Adrenal gland (tissue), 5 donors: ENCODE measurements at regions not wholly inside any gene's neighbourhood (a gene's known extent, or its start where the extent isn't known, plus 50 kb on each side); places are given as distances from the start of the nearest gene placed in this dataset.

Experiments
- POLR2A ChIP-seq, 2 donors: fragments of 450-650 bp; IDR thresholded peaks; one replicate each; pipeline ENCODE4 v1.6.1; 2017; ENCODE audit warnings: antibody characterized with exemption in 2 of 2, mild to moderate bottlenecking in 2 of 2, moderate library complexity in 1 of 2
- TF ChIP-seq, protein P1 (sequence below), 6 experiments: fragments of 450-650 bp in 4 of 6; fragments of 200-600 bp in 2 of 6; sonication (generic) in 1 of 6; IDR thresholded peaks; 1 replicate in 5 of 6; 2 replicates in 1 of 6; pipeline versions ENCODE4 v1.5.1 to v1.8.0; 2016 to 2021; ENCODE audit warnings: antibody characterized with exemption in 6 of 6, mild to moderate bottlenecking in 2 of 6, moderate library complexity in 1 of 6
- donor health status: DM: no; HTN: no; CAD: no.

DNA sequence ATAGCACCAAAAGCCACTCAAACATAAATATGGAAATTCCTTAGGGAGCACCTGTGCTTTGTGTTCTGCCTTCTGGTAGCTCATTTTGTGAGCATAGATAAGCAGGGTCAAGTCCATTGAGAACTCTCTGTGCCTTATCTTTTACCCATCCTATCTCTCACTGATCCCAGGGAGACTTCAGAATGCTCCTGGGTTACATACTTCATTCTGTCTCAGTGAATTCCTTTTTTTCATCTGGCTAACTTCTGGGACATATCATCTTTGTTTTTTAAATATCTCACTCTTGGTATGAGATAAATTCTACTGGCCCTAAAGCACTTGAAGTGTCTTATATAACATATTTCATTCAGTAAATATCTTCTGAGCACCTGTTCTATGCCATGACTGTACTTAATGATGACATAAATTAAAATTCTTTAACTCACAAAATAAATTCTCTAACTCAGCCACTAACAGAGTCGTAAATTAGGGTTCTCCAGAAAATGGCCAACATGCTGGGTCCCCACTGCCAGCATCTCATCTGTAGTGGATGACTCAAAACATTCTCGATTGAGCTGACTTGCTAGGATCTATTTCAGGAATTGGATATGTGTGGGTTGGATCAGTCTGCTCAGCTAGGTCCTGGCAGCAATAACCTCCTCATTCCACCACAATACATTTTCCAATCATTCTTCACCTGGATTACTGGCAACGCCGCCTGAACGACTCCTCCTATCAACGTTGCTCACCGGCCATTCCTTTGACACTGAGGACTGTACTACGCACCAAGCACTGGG is 170.2 kb downstream of the FOXO1 start:
- no peak for TF ChIP-seq POLR2A (IDR thresholded peaks at IDR 0.05)
- TF ChIP-seq, protein P1, sequence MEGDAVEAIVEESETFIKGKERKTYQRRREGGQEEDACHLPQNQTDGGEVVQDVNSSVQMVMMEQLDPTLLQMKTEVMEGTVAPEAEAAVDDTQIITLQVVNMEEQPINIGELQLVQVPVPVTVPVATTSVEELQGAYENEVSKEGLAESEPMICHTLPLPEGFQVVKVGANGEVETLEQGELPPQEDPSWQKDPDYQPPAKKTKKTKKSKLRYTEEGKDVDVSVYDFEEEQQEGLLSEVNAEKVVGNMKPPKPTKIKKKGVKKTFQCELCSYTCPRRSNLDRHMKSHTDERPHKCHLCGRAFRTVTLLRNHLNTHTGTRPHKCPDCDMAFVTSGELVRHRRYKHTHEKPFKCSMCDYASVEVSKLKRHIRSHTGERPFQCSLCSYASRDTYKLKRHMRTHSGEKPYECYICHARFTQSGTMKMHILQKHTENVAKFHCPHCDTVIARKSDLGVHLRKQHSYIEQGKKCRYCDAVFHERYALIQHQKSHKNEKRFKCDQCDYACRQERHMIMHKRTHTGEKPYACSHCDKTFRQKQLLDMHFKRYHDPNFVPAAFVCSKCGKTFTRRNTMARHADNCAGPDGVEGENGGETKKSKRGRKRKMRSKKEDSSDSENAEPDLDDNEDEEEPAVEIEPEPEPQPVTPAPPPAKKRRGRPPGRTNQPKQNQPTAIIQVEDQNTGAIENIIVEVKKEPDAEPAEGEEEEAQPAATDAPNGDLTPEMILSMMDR (IDR thresholded peaks at IDR 0.05): no peak
